ENCODE measurements at regions not wholly inside any gene's neighbourhood (a gene's known extent, or its start where the extent isn't known, plus 50 kb on each side); places are given as distances from the start of the nearest gene placed in this dataset.

DNA sequence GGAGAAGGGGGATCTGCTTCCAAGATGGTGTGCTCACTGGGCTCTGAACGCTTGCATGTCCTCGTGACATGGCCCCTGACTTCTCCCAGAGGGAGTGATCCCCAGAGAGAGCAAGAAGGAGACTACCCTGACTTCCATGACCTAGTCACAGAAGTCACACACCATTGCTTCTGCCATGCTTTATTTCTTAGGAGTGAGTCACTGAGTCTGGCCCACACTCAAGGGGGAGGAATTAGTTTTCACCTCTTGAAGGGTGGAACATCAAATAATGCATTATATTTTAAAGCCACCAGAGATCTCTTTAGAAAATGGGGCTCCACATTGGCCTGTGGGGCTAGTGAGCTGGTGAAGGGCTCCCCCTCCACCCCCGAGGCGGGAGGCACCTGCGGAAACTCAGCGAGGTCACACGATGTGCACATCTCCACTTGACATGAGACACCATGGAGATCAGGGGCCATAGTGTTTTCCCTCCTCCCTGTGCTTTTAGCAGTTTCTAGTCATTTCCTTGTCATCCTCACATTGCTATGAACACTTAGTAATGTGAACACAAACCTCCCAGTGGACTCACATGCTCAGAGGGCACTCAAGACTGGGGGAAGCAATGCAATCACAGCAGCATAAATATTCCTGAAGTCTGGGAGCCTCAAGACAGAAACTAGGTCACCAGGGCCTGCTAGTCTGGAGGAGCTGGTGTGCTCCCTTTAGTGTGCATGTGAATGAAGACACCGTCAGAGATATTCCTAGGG, 87.4 kb upstream of the FZD10 start:
- DNase-seq = no peak

DNA sequence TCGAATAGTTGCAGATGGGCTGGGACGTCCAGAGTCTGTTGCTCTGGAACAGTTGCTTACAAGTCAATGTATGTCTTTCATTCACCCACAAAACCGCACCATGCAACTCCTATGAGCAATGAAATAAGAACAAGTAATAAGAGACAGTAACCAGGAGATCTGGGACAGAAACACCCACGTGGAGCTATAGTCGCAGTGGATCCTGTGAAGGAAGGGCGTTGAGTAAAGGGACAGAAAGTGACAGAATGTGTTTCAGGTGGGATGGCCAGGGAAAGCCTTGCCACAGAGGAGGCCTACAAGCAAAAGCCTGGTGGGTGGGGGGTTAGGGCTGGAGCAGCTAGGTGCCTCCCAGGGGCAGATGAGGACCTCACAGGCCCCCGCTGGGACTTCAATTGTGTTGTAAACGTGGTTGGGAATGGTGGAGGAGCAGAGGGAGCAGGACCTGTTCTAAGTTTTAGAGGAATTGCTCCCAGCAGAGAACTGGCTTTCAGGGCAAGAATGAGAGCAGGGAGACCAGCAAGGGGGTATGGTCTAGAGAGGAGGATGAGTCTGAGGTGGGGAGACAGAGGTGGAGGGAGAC, 86.7 kb upstream of the FZD10 start:
- DNase-seq = no peak

- no peak for DNase-seq
These were observed 86.1 kb upstream of the FZD10 start for GRCh38 chr12:130076126-130076525.

DNA sequence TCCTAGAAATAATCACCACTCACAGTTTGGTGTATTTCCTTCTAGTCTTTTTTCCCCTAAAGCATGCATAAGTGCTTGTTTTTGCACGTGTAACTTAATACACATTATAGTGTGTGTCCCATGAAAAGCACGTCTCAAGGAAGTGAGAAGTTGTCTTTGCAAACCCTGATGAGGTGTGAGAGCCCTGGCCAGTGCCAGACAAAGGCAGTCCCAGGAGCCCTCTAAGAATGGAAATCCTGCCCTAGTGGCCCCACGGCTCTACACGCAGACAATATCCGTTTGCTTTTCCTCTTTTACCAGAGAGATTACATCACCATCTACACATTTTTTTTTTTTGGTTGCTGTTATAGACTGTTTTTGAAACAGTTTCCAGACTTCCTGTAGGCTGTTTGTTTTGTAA, 85.5 kb upstream of the FZD10 start:
- DNase-seq = no peak

- DNase-seq = no peak
These were observed 83.4 kb upstream of the FZD10 start for GRCh38 chr12:130078852-130079251.

GRCh38 chr12:130079279-130079678, 83.0 kb upstream of the FZD10 start:
- no peak for DNase-seq

- no peak for DNase-seq
These were observed 82.1 kb upstream of the FZD10 start for GRCh38 chr12:130080205-130080604.

DNA sequence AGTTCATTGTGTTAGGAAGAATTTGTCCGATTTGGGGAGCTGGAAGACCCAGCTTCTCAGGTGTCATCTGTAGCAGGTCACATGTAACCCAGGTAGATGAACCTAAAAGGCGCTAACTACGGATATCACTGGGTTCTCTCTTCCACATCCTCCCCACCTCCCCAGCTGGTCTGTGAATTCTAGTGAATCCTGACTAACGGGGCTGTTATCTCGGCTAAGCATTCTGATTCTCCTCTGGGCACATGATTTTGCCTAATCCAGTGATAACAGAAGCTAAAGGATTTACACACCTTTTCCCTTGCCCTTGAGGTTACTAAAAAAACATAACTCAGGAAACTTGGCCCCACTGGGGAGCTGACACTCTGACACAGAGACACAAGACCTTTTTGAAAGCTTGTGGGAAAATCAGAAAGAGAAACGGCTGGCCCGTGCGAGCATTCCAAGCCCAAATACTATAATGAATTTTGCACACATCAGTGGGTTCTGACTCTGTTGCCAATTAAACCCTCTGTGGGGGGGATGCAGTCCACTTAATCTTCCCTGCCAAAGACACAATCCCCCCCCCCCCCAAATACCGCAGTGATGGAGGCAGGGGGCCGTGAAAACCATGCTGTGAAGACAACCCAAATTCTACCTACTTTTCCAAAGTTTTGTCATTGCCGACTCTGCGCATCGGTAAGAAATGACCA, 81.0 kb upstream of the FZD10 start:
- no peak for DNase-seq

GRCh38 chr12:130083002-130083401, 79.3 kb upstream of the FZD10 start:
- DNase-seq = no peak

- DNase-seq = no peak
These were observed 78.5 kb upstream of the FZD10 start for GRCh38 chr12:130083734-130084133.

DNA sequence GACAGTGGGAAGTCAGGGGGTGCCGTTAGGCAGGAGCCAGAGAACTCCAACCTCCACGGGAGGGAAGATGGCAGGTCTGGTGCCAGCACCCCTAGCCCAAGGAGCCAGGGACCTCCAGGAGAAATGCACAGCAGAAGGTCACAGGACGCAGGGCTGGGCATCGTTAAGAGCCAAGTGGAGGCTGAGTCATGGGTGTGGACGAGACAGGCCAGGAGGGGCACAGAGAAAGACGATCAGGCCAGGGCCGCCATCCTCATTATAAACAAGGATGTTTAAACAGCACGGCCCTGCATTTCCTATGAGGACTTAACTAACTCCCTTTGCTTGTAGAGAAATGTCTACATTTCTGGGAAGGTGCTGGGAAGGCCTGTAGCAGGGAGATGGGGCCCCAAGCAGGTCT, 77.9 kb upstream of the FZD10 start:
- DNase-seq = no peak

GRCh38 chr12:130086248-130086647, 76.0 kb upstream of the FZD10 start:
- DNase-seq = peak; percentile 46

DNA sequence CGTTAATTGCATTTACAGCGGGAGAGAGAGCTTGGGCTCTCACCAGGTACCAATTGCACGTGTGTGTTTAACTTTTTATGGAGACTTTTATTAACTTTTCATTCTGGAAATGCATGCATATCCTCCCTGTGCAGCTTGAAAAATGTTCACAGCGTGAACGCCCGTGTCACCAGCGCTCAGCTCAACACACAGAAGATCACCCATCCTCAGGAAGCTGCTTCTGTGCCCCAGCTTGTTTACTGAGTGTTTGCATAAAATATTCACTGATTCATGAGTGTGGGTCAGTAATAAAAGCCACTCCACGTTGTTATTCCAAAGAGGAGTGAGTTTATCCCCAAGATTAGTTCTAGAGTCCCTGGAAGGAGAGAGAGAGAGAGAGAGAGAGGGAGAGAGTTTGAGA, 75.5 kb upstream of the FZD10 start:
- peak; percentile 63 for DNase-seq

- no peak for DNase-seq
These were observed 75.0 kb upstream of the FZD10 start for GRCh38 chr12:130087222-130087621.

DNA sequence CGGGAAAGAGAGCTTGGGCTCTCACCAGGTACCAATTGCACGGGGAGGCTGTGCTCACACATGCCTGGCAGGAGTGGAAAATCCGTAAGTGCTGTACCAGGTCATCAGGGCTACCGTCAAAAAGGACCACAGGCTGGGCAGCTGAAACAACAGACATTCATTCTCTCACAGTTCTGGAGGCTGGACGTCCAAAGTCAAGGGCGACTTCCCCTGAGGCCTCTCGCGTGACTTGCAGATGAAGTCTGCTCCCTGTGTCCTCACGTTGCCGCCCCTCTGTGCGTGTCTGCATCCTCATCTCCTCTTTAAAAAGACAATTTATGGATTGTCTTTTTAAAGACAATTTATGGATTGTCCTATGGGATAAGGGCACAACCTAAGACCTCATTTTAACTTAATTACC, 73.8 kb upstream of the FZD10 start:
- no peak for DNase-seq

- no peak for DNase-seq
These were observed 71.7 kb upstream of the FZD10 start for GRCh38 chr12:130090542-130090941.

GRCh38 chr12:130093380-130093779, 68.9 kb upstream of the FZD10 start:
- DNase-seq = no peak

DNA sequence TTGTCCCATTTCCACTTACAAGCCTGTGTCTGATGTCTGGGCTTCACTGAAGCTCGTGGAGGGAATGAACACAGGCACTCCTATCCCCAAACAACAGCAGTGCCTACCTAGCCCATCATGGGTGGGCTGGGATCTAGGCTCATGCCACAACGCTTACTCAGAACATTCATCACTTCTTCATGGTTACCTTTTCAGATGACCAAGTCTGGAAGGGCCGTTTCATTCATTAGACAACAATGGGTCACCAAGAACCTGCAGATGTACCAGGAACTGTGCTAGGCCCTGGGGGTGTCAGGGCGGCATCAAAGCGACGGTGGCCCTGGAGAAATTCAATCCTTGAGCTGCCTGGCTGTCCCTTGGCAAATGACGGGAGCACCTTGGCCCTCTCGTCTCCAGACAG, 64.9 kb upstream of the FZD10 start:
- no peak for DNase-seq

DNA sequence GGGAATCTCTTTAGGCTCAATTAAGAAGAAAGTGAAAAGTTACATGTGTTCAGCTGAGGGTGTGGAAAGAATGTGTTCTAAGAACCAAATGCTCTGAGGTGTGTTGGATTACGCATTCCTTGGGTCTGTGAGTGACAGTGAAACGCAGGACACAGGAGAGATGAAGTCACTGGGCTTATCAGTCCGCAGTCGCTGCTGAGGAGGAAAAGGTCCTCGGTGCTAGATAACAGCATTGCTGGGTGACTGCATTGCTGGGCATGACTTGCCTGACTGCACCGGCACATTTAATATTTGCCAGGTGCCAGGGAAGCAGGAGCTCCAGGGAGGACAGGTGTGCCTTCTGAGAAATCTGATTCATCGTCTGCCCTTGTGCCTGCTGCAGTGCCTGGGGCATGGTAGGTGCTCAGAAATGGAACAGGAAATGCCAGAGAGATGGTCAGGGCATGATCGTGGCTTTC, 64.4 kb upstream of the FZD10 start:
- DNase-seq = no peak

- DNase-seq = no peak
These were observed 63.8 kb upstream of the FZD10 start for GRCh38 chr12:130098301-130099005.

GRCh38 chr12:130100634-130101362, 61.5 kb upstream of the FZD10 start:
- DNase-seq = no peak

GRCh38 chr12:130101370-130101769, 60.9 kb upstream of the FZD10 start:
- no peak for DNase-seq

- DNase-seq = no peak
These were observed 60.0 kb upstream of the FZD10 start for GRCh38 chr12:130102266-130102665.

All from NCI-H526 treated with DMSO at 0.1 percent for 48 hours (cell line).